KMS-11 (cell line): ENCODE measurements at regions not wholly inside any gene's neighbourhood (a gene's known extent, or its start where the extent isn't known, plus 50 kb on each side); places are given as distances from the start of the nearest gene placed in this dataset.

Source experiments
- H2AFZ ChIP-seq: fragments of 200-600 bp; sonication (generic); 2 replicates; pipeline ENCODE4 v1.6.1; 2016; ENCODE audit warnings: antibody characterized with exemption, mixed run types, low read depth
- H3K27ac ChIP-seq: fragments of 200-600 bp; sonication (generic); 2 replicates; pipeline ENCODE4 v1.6.1; 2016; ENCODE audit warnings: mild to moderate bottlenecking, mixed run types
- H3K27me3 ChIP-seq: fragments of 200-600 bp; sonication (generic); 2 replicates; pipeline ENCODE4 v1.6.1; 2017; ENCODE audit warnings: mild to moderate bottlenecking, low read depth, mixed run types, moderate library complexity; ENCODE audit not compliant: insufficient read depth
- H3K36me3 ChIP-seq: fragments of 200-600 bp; sonication (generic); 2 replicates; pipeline ENCODE4 v1.6.1; 2017; ENCODE audit warnings: mild to moderate bottlenecking, mixed run types; ENCODE audit not compliant: insufficient read depth
- H3K4me1 ChIP-seq: fragments of 200-600 bp; sonication (generic); 2 replicates; pipeline ENCODE4 v1.6.1; 2016; ENCODE audit warnings: mild to moderate bottlenecking, low read depth, mixed run types; ENCODE audit not compliant: poor library complexity, severe bottlenecking
- H3K4me2 ChIP-seq: fragments of 200-600 bp; sonication (generic); 2 replicates; pipeline ENCODE4 v1.7.0; 2016; ENCODE audit warnings: mild to moderate bottlenecking, mixed run types
- H3K4me3 ChIP-seq: fragments of 200-600 bp; sonication (generic); IDR thresholded peaks from 2 replicates; pipeline ENCODE4 v1.6.1; 2017; ENCODE audit warnings: low read depth, low read length, mixed read lengths; ENCODE audit not compliant: insufficient read depth
- H3K79me2 ChIP-seq: fragments of 200-600 bp; sonication (generic); 2 replicates; pipeline ENCODE4 v1.6.1; 2016; ENCODE audit warnings: low read depth, mixed run types; ENCODE audit not compliant: insufficient read depth
- H3K9ac ChIP-seq: fragments of 200-600 bp; sonication (generic); 2 replicates; pipeline ENCODE4 v1.6.1; 2016; ENCODE audit warnings: mild to moderate bottlenecking, mixed run types
- H4K20me1 ChIP-seq: fragments of 200-600 bp; sonication (generic); 2 replicates; pipeline ENCODE4 v1.6.1; 2016; ENCODE audit warnings: mild to moderate bottlenecking, mixed run types; ENCODE audit not compliant: insufficient read depth
- TF ChIP-seq, protein P1 (sequence below): fragments of 200-600 bp; sonication (generic); conservative IDR thresholded peaks from 2 replicates; pipeline ENCODE4 v1.6.1; 2017; ENCODE audit warnings: low read depth, mild to moderate bottlenecking, antibody characterized with exemption, low read length, moderate library complexity, mixed read lengths

- Histone ChIP-seq H3K4me3 (no peak overlapping the region), H3K27me3 (no peaks in the 10 kb centered on the region), H2AFZ (no peak overlapping the region), H4K20me1 (no peaks in the 10 kb centered on the region), H3K9ac (no peak overlapping the region), H3K36me3 (no peaks in the 10 kb centered on the region), H3K79me2 (no peaks in the 10 kb centered on the region), H3K4me1 (no peaks in the 10 kb centered on the region), H3K27ac (no peak overlapping the region), H3K4me2 (no peak overlapping the region)
- TF ChIP-seq, protein P1, sequence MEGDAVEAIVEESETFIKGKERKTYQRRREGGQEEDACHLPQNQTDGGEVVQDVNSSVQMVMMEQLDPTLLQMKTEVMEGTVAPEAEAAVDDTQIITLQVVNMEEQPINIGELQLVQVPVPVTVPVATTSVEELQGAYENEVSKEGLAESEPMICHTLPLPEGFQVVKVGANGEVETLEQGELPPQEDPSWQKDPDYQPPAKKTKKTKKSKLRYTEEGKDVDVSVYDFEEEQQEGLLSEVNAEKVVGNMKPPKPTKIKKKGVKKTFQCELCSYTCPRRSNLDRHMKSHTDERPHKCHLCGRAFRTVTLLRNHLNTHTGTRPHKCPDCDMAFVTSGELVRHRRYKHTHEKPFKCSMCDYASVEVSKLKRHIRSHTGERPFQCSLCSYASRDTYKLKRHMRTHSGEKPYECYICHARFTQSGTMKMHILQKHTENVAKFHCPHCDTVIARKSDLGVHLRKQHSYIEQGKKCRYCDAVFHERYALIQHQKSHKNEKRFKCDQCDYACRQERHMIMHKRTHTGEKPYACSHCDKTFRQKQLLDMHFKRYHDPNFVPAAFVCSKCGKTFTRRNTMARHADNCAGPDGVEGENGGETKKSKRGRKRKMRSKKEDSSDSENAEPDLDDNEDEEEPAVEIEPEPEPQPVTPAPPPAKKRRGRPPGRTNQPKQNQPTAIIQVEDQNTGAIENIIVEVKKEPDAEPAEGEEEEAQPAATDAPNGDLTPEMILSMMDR = no peak
Measured at GRCh38 chr16:73143576-73144422, 95.9 kb upstream of the ZFHX3 start.

- H4K20me1 ChIP-seq = no peaks in the 10 kb centered on the region
- no peaks in the 10 kb centered on the region for H3K4me1 ChIP-seq
- H3K79me2 ChIP-seq = no peaks in the 10 kb centered on the region
- H3K4me3 ChIP-seq = no peak overlapping the region
- H3K9ac ChIP-seq = no peak overlapping the region
- TF ChIP-seq, protein P1 = no peak
- H3K27me3 ChIP-seq = no peaks in the 10 kb centered on the region
- no peak overlapping the region for H2AFZ ChIP-seq
- no peaks in the 10 kb centered on the region for H3K36me3 ChIP-seq
- H3K27ac ChIP-seq = no peak overlapping the region
- no peak overlapping the region for H3K4me2 ChIP-seq
Measured at GRCh38 chr16:73143002-73143401, 95.1 kb upstream of the ZFHX3 start.

GRCh38 chr16:73142053-73142854 is 94.3 kb upstream of the ZFHX3 start:
- no peak overlapping the region for H3K4me3 ChIP-seq
- H3K36me3 ChIP-seq = no peaks in the 10 kb centered on the region
- no peaks in the 10 kb centered on the region for H3K4me1 ChIP-seq
- H3K27me3 ChIP-seq = no peaks in the 10 kb centered on the region
- no peaks in the 10 kb centered on the region for H4K20me1 ChIP-seq
- H3K79me2 ChIP-seq = no peaks in the 10 kb centered on the region
- no peak overlapping the region for H2AFZ ChIP-seq
- H3K9ac ChIP-seq = no peak overlapping the region
- no peak overlapping the region for H3K4me2 ChIP-seq
- TF ChIP-seq, protein P1 = no peak
- H3K27ac ChIP-seq = no peak overlapping the region

- H3K27me3 ChIP-seq = no peaks in the 10 kb centered on the region
- H3K4me3 ChIP-seq = no peak overlapping the region
- no peak overlapping the region for H3K9ac ChIP-seq
- H2AFZ ChIP-seq = no peak overlapping the region
- H3K4me2 ChIP-seq = no peak overlapping the region
- H3K27ac ChIP-seq = no peak overlapping the region
- H3K4me1 ChIP-seq = no peaks in the 10 kb centered on the region
- no peaks in the 10 kb centered on the region for H4K20me1 ChIP-seq
- no peaks in the 10 kb centered on the region for H3K36me3 ChIP-seq
- TF ChIP-seq, protein P1 = no peak
- no peaks in the 10 kb centered on the region for H3K79me2 ChIP-seq
Measured at GRCh38 chr16:73140929-73141328, 93.0 kb upstream of the ZFHX3 start.
